Heart right ventricle (tissue), 16 donors: ENCODE measurements at regions not wholly inside any gene's neighbourhood (a gene's known extent, or its start where the extent isn't known, plus 50 kb on each side); places are given as distances from the start of the nearest gene placed in this dataset.
"Not testable (repeated sequence)": the region's sequence is repeated elsewhere in the genome, so short reads cannot be mapped to it uniquely, and the experiment has no call there.

Experiments
- ATAC-seq, 8 donors: fragments of 200-7000 bp; cut with Tn5 transposase; one replicate each; pipeline ENCODE4 v1.9.1; 2020; ENCODE audit warnings: mild to moderate bottlenecking in 8 of 8, moderate library complexity in 8 of 8, moderate number of reproducible peaks in 1 of 8
- DNase-seq, 2 donors: peaks; one replicate each; pipeline ENCODE4 v3.0.0-alpha.2; 2020
- H3K27ac ChIP-seq, 10 donors: fragments of 200-600 bp; sonication (generic) in 2 of 10; one replicate each; pipeline versions ENCODE4 v1.5.0 to v1.8.0; 2020 to 2022; ENCODE audit warnings: mild to moderate bottlenecking in 3 of 10
- H3K27me3 ChIP-seq, 7 donors: fragments of 200-600 bp; one replicate each; pipeline ENCODE4 v1.8.0; 2021 to 2022; ENCODE audit warnings: mild to moderate bottlenecking in 2 of 7
- H3K36me3 ChIP-seq, 9 donors: fragments of 200-600 bp; sonication (generic) in 1 of 9; one replicate each; pipeline versions ENCODE4 v1.5.0 to v1.8.0; 2020 to 2022; ENCODE audit warnings: mild to moderate bottlenecking in 2 of 9
- H3K4me1 ChIP-seq, 9 donors: fragments of 200-600 bp; sonication (generic) in 1 of 9; one replicate each; pipeline versions ENCODE4 v1.5.0 to v1.8.0; 2020 to 2022; ENCODE audit warnings: mild to moderate bottlenecking in 4 of 9
- H3K4me3 ChIP-seq, 10 donors: fragments of 200-600 bp; sonication (generic) in 2 of 10; one replicate each; pipeline versions ENCODE4 v1.5.0 to v1.8.0; 2020 to 2022; ENCODE audit warnings: mild to moderate bottlenecking in 7 of 10, moderate library complexity in 2 of 10
- H3K9me3 ChIP-seq, 11 donors: fragments of 200-600 bp in 10 of 11; sonication (generic) in 2 of 11; one replicate each; pipeline versions ENCODE4 v1.5.0 to v1.8.0; 2013 to 2022; ENCODE audit warnings: mild to moderate bottlenecking in 2 of 11, control low read depth in 1 of 11, moderate library complexity in 1 of 11
- WGBS, 2 donors: extraction: QIAGEN DNeasy Blood & Tissue Kit; methylation state at CpG; one replicate each; pipeline ENCODE4 v1.1.7; 2013; ENCODE audit warnings: inconsistent platforms in 1 of 2; 5-methylcytosine and 5-hydroxymethylcytosine counted together
- intact Hi-C, 10 donors: fragments of 100-400 bp; cut with DNase I; formaldehyde crosslinking; loops; one replicate each; pipeline versions ENCODE4 v1.11.1 to v1.14.2; 2022
- TF ChIP-seq, protein P1 (sequence below), 9 donors: fragments of 200-600 bp; sonication (generic) in 2 of 9; IDR thresholded peaks; one replicate each; pipeline versions ENCODE4 v1.5.0 to v1.8.0; 2021 to 2022; ENCODE audit warnings: antibody characterized with exemption in 9 of 9, mild to moderate bottlenecking in 5 of 9, moderate library complexity in 1 of 9
- donor health status: Arrhythmogenic right ventricular cardiomyopathy.
- donor health status: ischemic (EF 13 %, LVEDD 7.1; RV severe dilation, severe dysfunction).
- donor health status: healthy with polysubstance abuse.
- donor health status: DM: no; HTN: yes; CAD: no.
- donor health status: DM: no; HTN: no; CAD: no.
- donor health status: ischemic (EF 25% LVEDD 6.9; RV normal size, moderate dysfunction).
- donor health status: ischemic (EF 25% LVEDD 5.7; RV mildly dilated, moderate dysfunction).
- donor health status: healthy.
- donor health status: DM: yes; HTN: yes; CAD: no.
- donor health status: Ischemic cardiomyopathy.
- donor health status: ischemic (EF 35%, LVEDD 5.7; RV mildly dilated, moderate dysfunction).
- donor health status: nonischemic (EF 11% LVEDD 7.7; RV severe dilation, severe dysfunction).
- donor health status: DM: yes; HTN: yes; CAD: no.
- donor health status: PGD.
- donor health status: ischemic (EF 29% LVEDD 5.4; RV normal size, mild dysfunction).
- donor health status: nonischemic (EF 23%, LVEDD 6.1; RV moderate dilation, normal function).

DNA sequence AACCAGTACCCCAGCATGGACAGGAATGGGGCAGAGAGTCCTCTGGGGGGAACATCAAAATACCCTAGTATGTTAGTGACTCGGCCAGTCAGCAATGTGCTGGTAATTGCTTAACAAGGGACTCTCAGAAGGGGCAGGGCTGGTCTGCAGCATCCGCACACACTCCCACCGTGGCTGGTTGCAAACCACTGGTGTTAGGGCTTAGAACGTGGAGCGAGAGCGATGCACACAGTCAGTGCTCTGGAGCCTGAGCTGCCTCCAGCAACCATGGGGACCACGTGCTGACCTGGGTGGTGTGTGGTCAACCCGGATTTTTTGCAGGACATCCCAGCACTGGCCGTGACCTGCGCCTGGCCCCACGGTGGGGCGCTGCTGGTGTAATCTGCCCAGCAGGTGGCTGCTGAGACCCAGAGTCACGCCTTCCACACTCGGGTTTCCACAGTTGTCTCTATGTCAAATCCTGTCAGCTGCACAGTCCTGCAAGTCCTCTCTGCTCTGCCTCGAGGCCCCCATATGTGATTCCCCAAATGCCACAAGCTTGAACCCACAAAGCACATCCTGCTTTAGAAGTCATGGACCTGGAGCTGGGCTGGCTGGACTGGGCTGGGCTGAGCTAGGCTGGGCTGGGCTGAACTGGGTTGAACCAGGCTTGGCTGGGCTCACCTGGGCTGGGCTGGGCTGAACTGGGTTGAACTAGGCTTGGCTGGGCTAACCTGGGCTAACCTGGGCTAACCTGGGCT, 50.6 kb upstream of the GPC1 start:
- TF ChIP-seq, protein P1, sequence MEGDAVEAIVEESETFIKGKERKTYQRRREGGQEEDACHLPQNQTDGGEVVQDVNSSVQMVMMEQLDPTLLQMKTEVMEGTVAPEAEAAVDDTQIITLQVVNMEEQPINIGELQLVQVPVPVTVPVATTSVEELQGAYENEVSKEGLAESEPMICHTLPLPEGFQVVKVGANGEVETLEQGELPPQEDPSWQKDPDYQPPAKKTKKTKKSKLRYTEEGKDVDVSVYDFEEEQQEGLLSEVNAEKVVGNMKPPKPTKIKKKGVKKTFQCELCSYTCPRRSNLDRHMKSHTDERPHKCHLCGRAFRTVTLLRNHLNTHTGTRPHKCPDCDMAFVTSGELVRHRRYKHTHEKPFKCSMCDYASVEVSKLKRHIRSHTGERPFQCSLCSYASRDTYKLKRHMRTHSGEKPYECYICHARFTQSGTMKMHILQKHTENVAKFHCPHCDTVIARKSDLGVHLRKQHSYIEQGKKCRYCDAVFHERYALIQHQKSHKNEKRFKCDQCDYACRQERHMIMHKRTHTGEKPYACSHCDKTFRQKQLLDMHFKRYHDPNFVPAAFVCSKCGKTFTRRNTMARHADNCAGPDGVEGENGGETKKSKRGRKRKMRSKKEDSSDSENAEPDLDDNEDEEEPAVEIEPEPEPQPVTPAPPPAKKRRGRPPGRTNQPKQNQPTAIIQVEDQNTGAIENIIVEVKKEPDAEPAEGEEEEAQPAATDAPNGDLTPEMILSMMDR (IDR thresholded peaks at IDR 0.05), result no peak
- H3K4me3 ChIP-seq, result no peak overlapping the region
- no peak for DNase-seq
- intact Hi-C loops, result no loop called here
- ATAC-seq, result no peak
- H3K4me1 ChIP-seq, result peaks cover 0 to 13% (median 9%) of the 10 kb centered on the region in 9 donors
- WGBS, 2 donors, result 79 to 83% methylated on average over 15 of the region's 15 CpGs
- H3K27ac ChIP-seq, result no peak overlapping the region
- H3K9me3 ChIP-seq, result peaks cover 0 to 10% (median 0%) of the 10 kb centered on the region in 11 donors
- no peaks in the 10 kb centered on the region for H3K27me3 ChIP-seq
- no peaks in the 10 kb centered on the region for H3K36me3 ChIP-seq

DNA sequence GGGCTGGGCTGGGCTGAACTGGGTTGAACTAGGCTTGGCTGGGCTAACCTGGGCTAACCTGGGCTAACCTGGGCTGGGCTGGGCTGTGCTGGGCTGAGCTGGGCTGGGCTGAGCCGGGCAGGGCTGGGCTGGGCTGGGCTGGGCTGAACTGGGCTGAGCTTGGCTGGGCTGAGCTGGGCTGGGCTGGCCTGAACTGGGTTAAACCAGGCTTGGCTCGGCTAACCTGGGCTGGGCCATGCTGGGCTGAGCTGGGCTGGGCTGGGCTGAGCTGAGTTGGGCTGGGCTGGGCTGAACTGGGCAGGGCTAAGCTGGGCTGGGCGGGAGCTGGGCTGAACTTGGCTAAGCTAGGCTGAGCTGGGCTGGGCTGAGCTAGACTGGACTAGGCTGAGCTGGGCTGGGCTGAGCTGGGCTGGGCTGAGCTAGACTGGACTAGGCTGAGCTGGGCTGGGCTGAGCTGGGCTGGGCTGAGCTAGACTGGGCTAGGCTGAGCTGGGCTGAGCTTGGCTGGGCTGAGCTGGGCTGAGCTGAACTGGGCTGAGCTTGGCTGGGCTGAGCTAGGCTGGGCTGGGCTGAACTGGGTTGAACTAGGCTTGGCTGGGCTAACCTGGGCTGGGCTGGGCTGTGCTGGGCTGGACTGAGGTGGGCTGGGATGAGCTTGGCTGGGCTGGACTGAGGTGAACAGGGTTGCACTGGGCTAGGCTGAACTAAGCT, 49.9 kb upstream of the GPC1 start:
- H3K27ac ChIP-seq, DNase-seq, intact Hi-C loops, H3K36me3 ChIP-seq, H3K4me3 ChIP-seq, H3K9me3 ChIP-seq, H3K27me3 ChIP-seq, ATAC-seq: not testable (repeated sequence)
- H3K4me1 ChIP-seq, result peaks cover 0 to 13% (median 9%) of the 10 kb centered on the region in 9 donors
- WGBS, 2 donors, result 84 to 93% methylated on average over 3 of the region's 3 CpGs
